ENCODE measurements at regions not wholly inside any gene's neighbourhood (a gene's known extent, or its start where the extent isn't known, plus 50 kb on each side); places are given as distances from the start of the nearest gene placed in this dataset.

DNA sequence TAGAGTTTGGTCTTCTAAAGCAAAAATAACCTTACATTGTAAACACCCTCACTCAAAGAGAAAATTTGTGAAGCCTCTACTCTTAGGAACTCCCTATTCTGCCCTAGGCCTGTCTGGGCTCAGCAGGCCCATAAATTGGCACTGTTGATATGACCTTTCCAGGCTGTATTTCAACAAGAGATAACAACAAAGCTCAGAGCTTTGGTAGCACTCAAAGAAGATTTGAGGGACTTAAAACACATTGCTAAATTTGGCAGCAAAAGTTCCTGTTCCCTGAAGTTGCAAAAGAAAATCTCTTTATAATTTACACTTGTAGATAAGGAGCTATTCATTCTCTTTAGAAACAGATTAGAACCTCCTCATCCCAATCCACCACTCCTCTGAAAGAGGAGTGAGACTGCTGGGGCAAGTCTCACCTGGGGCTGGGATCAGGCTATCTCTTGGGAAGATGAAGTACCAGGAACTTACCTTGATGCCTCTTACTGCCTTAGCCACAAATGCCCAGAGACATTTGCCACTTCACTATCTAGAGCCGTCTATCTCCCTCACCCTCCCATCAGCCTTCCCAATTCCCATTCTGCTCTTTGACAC lies 110.4 kb upstream of the AKIP1 start:
- no peak for DNase-seq

DNA sequence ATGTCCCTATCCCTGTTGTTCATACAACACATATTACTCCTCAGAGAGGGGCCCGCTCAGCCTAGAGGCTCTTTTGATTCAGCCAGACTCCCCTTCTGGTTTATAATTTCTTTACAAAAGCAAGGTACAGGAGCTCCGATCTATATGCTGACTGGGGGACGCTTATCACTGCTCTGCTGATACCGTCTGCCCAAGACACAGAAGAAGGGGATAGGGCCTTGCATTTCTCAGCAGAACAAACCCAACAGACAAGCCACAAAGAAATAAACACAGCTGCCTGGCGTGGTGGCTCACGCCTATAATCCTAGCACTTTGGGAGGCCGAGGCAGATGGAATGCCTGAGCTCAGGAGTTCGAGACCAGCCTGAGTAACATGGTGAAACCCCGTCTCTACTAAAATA lies 109.9 kb upstream of the AKIP1 start:
- no peak for DNase-seq

DNA sequence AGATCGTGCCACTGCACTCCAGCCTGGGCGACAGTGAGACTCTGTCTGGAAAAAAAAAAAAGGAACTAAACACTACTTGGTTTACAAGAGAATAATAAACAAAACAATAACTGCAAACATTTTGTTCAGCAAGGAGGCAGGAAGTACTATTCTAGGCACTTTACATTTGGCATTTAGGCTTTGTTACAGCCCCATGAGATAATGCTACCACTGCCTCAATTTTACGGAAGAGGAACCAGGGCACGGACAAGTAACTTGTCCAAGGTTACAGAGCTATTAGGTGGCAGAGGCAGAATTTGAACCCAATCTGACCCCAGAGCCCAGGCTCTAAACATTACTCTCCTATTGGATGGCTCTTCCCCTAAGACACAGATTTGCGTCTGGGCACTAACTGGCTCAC lies 108.7 kb upstream of the AKIP1 start:
- DNase-seq, result no peak

DNA sequence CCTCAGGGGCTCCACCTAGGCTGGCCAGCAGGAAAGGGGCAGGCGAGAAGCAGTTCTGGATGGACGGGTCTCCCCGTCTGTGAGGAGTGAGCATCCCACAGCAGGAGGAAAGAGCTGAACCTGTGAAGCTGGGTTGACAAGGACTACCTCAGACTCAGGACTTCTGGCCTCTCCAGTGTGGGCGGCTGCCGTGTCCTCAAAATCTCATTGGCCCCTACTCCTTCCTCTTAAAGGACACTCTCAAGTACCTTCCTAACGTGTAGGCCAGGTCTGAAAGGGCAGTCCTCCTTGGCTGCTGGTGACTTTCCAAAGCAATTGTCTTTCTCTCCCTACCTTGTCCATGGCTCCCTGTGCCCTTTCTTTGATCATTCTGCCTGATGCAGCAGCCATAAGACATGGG lies 107.0 kb upstream of the AKIP1 start:
- DNase-seq, result no peak

DNA sequence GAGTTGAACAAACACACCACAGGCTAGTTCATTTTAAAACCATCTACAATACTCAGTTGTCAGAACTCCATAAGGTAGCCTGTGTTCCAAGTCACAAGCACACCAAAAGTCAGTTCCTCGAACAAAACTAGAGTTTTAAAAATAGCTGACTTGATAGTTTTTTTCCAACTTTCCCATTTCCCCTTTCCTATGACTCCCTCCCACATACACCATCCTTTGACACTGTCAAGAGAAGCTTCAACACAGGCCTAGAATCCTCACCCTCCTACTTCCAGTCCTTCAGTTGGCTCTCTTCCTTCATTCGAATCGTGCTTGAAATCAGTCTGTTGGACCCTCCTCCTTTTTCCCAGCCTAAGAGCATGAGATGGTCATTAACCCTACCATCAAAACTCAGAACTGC lies 105.7 kb upstream of the AKIP1 start:
- DNase-seq, result no peak

DNA sequence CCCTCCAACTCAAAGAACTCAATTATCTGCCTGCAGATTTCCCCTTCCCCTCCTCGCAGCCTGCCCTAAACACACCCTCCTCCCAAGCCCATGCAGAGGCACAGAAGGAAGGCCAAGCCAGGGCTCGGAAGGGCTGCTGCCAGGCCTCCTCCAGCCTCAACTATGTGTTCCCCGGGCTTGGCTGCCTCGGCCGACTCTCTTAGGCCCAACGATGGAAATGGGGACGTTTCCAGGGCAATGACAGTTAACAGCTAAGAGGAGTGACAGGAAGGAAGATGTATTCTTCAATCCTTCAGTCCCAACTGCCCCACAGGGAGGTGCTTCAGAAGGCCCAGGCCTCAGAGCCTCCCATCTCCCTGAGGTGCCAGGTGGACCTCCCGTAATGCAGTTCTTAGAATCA lies 104.0 kb upstream of the AKIP1 start:
- no peak for DNase-seq

DNA sequence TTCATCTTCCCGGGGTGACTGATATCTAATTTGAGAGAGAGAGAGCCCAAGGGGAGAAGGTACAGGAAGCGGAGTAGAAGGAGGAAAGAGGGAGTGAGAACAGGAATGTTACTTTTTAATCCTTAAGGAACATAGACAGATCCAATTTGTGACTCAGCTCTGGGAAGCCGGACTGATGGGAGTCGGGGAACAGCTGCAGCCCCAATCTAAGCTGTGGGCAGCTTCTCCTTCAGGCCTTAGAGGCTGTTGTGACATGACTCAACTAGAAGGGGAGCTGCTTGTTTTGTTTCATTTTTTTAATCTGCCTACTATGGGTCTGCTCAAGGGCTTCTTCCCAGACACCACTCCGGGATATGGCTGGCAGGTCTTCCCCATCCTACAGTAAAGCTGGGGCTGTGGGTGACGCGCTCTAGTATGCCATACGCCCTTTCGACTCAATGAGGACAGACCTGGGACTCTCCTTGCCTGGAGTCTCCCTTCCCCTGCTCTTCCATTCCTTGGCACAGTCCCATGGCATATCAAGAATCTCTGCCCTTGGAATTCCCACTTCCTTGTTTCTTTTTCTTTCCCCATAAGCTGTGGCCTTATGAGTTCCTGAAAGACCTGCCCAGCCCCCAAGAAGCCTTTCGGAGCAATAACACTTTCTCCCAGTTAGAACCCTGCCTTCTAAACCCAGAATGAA lies 103.3 kb upstream of the AKIP1 start:
- no peak for DNase-seq

DNA sequence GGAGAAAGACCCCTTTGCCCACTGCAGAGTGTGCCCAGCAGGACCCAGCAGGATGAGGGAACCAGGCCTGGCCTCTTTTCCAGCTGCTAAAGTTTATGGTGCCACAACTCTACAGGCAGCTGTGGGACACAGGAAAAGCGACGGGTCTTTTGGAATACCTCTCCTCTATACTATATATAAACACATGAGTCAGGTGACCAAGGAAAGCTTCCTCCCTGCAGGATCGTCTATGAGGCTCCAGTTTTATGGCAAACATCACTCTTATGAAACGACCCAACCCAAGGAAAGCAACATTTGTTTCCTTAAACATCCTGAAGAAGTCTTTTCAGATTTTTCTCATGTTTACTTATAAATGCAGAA lies 102.8 kb upstream of the AKIP1 start:
- DNase-seq, result no peak

DNA sequence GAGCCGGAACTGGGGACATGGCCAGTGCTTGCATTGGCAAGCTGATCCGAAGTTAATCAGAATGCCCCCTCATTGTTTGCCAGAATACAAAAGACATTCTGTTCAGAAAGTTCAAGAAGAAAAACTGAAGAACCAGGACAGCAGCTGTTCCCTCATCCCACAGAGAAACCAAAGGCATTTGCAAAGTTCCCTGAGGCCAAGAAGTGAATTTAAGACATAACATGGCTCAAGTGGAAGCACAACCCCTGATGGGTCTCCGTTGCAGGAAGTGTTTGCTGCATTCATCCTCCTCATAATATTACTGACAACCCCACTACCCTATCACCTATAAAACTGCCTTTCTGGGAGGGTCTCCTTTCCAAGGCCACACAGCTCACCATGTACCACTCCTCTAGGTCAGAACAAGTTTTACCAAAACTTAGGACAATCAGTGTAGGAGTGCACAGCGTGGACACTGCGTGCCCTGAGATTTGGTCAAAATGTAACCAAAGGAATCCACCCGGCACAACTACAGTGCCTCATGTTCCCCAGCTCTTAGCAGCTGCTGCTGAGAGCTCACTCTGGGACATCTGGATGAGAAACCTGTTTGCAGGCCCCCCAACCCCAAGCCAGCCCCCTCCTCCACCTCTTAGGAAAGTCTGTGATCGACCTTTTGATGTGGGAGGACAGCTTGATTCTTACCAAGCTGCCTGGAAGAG lies 101.6 kb upstream of the AKIP1 start:
- DNase-seq, result no peak

DNA sequence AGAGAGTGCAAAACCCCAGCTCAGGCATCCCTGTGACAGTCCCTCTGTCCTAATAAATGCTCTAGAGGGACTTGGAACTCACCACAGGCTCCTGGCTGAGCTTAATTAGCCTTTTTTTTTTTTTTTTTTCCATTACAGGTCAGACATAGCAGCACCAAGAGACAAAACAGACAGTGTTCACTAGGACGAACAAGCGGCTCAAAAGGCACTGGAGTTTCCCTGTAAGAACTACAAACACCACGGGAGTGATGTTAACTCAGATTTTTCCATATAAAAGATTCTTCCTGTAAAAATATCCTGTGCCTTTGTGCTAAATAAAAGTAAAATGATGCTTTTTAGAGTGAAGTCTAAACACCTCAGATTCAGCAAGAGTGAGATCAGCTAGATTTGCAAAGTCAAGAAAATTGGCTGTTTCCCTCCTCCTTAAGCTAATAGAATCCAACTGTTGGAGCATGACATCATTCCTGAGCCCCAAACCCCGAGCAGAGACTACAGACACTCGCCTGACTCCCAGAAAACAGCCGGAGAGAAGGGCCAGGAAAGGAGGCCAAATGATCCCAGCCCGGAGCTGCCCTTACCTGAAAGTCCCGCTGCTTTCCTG lies 101.0 kb upstream of the AKIP1 start:
- DNase-seq, result no peak

DNA sequence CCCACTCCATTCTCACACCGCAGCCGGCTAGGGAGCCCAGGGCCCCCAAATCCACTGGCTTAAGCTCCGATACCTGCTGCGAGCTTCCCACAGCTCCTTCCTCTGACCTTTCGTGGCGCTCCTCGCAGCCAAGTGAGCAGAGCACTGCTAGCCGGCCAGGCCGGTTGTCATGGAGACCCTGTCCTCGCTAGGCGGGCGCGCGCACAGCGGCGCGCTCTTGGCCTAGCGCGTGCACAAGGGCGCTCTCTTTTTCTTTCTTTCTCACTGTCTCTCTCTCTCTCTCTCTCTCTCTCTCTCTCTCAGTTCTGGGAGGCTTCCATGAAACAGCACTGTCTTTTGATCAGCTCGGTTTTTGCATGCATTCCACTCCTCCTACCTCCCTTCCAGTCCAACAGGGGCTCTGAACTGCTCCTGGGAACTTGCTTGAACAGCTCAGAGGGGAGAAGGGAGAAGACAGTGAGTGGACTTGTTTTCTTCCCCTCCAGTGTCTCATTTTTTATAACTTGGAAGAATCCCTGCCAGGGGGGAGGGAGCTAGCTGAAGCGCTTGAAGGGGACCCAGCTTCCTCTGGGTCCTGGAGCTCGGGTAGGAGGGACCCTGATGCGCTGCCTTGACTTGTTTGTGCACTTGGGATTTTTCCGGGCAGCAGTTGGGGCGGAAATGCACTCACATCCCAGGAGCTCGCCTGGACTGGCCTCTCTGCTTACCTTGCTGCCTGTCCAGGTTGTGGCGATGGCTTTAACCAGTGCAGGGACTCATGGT lies 100.3 kb upstream of the AKIP1 start:
- peak; percentile 20 for DNase-seq

DNA sequence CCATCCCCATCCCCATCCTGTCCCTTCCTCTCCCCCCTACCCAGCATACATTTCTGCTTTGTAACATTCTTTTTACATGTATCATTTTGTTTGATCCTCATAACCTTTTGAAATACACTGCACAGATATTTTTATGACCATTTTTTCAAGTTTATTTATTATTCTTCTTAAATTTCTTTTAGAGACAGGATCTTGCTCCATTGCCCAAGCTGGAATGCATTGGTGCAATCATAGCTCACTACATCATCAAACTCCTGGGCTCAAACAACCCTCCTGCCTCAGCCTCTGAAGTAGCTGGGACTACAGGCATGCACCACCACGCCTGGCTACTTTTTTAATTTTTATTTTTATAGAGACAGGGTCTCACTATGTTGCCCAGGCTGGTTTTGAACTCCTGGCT lies 99.4 kb upstream of the AKIP1 start:
- no peak for DNase-seq

DNA sequence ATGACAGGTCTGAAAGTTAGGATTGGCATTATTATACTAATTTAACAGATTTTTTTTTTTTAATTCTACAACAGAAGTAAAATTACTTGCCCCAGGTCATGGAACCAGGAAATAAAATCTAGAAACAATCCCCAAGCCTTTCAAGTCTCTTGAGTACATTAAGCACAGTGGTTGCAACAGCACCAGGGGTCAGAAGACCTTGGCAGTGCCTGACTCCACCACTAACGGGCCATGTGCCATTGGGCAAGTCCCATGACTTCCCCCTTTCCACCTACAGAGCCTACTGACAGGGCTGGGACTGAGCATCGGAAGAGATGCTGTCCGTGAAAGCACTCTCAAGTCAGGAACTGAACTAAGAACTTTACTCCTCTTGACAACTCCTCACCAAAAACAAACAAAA lies 98.6 kb upstream of the AKIP1 start:
- no peak for DNase-seq

DNA sequence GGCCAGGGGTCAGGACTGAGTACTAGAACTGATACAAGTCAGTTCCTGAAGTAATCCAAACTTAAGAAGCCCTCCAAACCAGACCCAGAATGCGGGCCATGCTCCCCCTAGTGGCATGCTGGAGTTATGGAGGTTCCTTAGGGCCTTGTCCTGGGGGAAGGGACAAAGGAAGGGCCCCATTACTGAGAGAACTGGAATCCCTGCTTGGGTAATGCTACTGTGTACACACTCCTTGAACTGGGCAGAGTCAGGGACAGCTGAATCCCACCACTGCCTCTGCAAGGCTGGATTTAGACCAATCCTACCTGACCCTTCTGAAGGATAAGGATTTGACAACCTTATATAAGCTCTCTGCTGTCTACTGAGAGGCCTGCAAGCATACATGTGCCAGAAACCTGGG lies 97.3 kb upstream of the AKIP1 start:
- DNase-seq, result peak; percentile 72

DNA sequence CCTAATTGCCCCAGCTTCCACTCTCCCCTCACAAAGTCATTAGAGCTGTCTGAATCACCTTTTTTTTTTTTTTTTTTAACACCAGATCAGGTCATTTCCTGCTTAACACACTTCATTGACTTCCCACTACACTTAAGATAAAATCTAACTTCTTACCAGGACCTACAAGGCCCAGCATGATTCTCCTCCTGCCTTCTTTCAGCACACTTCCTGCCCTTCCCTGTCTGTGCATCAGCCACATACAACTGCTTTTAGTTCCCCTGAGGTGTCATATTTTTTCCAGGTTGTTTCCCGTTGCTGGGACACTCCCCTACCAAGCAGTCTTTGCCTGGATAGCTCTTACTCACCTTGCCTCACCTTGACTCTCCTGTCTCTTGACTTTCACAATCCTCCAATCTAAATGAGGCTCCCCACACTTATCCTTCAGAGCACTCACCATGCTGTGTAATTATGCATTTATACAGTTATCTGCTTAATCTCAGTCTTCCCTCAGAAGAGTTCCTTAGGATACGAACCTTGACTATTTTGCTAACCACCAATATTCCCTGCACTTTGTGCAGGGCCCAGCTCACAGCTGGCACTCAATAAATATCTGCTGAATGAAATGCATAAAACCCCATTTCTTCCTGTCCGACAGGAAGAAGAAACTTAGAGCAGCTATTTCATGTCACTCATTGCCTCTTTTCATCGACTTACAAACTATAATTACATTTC lies 96.6 kb upstream of the AKIP1 start:
- no peak for DNase-seq

DNA sequence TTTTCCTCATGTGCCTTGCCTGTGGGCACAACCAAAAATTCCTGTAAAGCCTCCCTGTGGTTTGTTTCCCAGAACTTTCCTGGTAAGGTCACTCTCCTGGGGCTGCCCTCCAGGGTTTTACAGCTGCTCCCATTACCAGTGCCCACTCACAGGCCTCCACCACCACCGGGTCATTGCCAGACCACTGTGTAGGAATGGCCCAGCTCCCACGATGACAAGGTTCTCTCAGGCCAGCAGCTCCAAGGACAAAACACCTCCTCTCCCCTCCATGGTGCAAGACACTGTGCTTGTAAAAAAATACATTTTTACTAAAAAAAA lies 96.1 kb upstream of the AKIP1 start:
- DNase-seq, result no peak

DNA sequence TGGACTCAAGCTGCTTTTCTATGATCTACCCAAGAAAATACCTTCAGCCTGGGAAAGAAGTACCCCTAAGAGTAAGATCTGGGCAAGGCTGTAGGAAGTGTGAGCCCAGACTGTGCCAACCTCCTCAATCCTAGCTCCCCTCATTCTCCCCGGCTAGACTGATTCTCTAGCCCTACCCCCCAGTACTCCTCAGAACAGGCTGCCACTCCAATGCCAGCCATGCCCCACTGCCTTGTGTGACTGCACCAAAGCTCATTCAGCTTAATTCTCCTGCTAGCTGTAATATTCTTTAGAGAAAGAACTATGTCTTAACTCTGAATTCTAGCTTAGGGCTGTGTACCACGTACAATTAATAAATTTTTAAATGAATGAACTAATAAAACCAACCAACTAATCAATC lies 92.6 kb upstream of the AKIP1 start:
- no peak for DNase-seq

DNA sequence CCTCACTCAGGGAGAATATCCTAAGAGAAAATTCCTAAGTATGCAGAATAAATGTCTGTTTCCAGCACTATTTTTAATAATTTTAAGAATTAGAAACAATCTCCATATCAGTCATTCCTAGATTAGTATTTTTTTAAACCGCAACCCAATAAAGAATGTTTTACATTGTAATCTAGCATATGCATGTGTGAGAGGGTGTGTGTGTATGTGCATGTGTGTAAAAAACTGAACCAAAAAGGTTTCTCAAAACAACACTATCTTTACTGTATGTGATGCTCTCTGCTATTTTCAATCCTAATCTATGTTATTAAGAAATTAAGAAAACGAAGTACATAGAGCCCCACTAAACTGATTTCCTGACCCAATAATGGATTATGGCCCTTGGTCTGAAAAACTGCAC lies 90.6 kb upstream of the AKIP1 start:
- DNase-seq, result no peak

DNA sequence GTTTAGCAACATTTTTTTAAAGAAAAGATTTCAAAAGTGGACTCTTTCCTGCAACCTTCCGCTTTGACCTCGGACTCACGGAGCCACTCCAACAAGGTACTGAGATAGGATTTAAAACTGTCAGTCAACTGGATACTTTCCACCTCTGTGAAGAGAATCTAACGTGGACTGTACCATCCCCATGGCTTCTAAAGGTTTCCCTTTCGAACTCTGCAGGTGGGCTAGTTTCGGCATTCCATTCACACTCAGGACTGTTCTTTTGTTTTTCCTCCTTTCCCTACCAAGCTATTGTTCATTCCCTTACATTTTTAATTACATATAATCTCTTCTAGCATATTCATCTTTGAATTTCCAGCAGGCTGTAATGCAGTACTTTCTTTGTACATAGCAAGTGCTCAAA lies 88.5 kb upstream of the AKIP1 start:
- no peak for DNase-seq

DNA sequence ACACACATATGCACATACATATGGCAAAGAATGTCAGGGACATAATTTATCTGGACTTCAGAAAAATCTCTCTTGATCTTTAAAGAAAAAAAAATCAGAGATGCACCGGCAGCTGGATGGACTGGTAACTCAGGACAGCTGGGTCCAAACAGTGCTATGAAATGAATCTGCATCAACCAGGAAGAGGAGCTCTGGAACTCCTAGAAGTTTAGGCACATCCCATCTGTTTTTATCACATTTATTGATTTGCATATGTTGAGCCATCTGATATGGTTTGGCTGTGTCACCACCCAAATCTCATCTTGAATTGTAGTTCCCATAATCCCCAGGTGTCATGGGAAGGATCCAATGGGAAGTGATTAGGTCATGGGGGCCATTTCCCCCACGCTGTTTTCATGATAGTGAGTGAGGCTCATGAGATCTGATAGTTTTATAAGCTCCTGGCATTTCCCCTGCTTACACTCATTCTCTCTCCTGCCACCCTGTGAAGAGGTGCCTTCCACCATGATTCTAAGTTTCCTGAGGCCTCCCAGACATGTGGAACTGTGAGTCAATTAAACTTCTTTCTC lies 87.7 kb upstream of the AKIP1 start:
- no peak for DNase-seq

DNA sequence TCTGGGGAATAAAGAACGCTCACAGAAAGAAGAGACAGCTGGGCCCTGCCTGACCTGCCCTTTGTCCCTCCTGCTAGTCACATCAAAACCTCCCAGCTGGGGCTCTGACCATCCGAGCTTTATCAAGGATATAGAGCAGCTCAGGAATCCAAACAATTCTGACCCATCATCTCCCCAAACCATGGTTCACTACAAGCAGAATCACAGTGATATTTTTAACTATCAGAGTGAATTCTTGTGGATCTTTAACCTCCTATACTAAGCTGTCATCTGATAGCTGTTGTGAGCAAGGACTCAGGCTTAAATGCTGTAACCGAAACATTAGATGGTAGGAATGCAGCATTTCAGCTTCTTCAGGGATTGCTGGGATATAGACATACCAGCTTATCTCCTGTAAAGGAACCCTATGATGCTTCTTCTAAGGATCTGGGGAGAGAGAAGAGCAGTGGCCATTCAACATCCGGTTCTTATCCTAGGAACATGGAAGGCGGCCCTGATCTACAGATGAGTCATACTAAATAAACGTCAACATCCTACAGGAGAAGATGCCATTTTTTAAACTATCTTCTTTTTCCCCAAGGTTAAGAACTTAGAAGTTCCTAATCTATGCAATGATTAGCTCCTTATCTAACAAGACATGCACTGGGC lies 84.7 kb upstream of the AKIP1 start:
- no peak for DNase-seq

DNA sequence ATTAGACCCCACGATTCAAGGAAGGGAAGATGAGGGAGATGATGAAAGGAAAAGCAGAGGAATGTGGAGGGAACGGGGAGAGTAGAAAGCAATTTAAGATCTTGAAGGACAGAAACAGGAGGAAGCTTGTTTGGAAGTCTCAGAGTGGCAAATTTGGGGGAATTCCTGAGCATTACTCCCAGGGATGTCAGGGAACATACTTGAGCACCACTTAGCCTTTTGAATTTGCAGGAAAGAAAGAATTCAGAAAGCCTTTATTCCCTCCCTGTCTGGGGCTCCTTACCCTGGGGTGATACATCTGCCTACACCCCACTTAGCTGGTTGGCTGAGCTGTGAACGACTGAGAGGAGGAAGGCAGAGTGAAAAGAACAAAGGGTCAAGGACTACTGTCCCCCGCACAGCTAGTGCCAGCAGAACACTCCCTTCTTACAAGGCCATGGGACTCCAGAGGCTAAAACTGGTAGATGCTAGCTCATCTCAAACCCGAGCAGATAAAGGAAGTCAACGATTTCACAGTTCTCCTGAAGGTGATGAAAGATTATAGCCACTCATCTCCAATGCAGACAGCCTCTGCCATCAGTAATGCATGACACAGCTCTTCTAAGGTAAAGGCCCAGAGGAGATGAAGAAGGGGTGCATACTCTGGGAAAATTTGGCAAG lies 84.0 kb upstream of the AKIP1 start:
- DNase-seq, result no peak
